ENCODE measurements at regions not wholly inside any gene's neighbourhood (a gene's known extent, or its start where the extent isn't known, plus 50 kb on each side); places are given as distances from the start of the nearest gene placed in this dataset.
A peak's percentile ranks its signal among the peaks of the same experiment; 100 is the strongest.

DNA sequence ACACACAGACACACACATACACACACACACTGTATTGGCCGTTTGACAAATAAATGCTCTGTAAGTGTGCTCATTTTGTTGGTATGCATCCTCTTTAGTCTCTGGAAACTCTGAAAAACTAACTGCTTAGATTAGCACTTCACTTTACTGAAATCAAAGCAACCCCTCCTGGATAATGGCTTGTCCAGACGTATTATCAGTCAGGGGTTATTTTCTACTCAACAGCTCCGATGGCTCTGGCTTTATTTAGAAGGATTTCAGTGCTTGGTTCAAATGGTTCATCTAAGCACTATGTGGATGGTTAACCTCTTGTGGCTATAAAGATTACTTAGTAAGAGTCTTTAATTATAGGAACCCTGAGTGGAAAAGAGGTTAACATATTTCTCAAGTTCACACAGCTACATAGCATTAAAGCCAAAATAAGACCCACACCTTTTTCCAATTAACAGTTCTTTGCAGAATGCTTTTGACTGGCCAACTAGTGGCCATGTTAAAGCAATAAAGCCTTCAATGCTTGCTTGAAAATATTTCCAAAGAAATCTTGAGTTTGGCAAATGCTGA is 516.1 kb upstream of the NAALADL2 start:
- Histone ChIP-seq H3K4me1 (peaks cover 0 to 2% (median 0%) of the 10 kb centered on the region in 9 donors), H3K36me3 (no peaks in the 10 kb centered on the region), H3K9me3 (no peaks in the 10 kb centered on the region), H3K27ac (no peak overlapping the region), H3K27me3 (no peaks in the 10 kb centered on the region), H3K4me3 (no peak overlapping the region)
- DNase-seq (no peak), ATAC-seq (peak in 1 of 8 donors; percentile 33)
- WGBS, 2 donors, result 18 to 24% methylated on average over 3 of the region's 3 CpGs
- TF ChIP-seq, protein P1, sequence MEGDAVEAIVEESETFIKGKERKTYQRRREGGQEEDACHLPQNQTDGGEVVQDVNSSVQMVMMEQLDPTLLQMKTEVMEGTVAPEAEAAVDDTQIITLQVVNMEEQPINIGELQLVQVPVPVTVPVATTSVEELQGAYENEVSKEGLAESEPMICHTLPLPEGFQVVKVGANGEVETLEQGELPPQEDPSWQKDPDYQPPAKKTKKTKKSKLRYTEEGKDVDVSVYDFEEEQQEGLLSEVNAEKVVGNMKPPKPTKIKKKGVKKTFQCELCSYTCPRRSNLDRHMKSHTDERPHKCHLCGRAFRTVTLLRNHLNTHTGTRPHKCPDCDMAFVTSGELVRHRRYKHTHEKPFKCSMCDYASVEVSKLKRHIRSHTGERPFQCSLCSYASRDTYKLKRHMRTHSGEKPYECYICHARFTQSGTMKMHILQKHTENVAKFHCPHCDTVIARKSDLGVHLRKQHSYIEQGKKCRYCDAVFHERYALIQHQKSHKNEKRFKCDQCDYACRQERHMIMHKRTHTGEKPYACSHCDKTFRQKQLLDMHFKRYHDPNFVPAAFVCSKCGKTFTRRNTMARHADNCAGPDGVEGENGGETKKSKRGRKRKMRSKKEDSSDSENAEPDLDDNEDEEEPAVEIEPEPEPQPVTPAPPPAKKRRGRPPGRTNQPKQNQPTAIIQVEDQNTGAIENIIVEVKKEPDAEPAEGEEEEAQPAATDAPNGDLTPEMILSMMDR (IDR thresholded peaks at IDR 0.05), result no peak
- intact Hi-C loops (cut with DNase I), result no loop called here

DNA sequence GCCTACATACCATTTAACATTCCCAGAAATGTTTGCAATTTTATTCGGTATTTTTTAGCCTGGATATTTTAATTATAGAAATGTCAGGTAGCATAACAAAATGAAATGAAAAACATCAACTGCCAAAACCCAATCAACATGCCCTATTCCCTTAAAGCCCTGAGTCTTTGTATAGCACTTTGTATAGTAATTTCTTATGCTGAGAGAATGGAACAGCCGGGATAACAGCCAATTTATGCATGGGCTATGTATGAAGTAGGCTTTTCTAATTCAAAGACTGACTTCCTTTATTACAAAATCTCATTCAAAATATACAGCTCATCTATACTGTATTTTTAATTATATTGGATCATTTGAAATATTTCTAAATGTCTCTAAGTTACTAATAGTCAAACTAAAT is 513.0 kb upstream of the NAALADL2 start:
- DNase-seq, result no peak
- Histone ChIP-seq H3K36me3 (no peaks in the 10 kb centered on the region), H3K4me3 (no peak overlapping the region), H3K4me1 (no peaks in the 10 kb centered on the region), H3K27ac (no peak overlapping the region), H3K9me3 (peaks cover 0 to 7% (median 0%) of the 10 kb centered on the region in 11 donors), H3K27me3 (no peaks in the 10 kb centered on the region)
- intact Hi-C loops (cut with DNase I), result no loop called here
- TF ChIP-seq, protein P1 (IDR thresholded peaks at IDR 0.05), result no peak
- WGBS, 2 donors, result 92 to 94% methylated on average over 2 of the region's 2 CpGs
- no peak for ATAC-seq

DNA sequence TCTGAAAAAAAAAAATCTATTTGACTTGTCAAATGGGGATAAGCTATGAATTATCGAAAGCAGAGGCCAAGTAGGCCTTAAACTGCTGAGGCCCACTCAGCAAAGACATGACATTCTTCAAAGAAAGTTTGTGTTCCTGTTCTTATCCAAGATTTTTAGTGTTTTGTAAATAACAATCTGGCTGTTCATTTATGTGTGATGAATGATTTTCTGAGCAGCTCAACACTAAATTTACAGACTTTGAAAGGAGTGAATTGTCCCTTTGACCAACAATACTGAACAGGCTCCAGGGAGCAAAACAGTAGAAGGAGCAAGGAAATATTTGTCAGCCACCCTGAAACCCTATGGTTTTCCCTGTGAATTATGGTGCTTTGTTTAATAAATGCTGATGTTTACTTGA is 512.6 kb upstream of the NAALADL2 start:
- no peaks in the 10 kb centered on the region for H3K27me3 ChIP-seq
- intact Hi-C loops (cut with DNase I), result no loop called here
- TF ChIP-seq, protein P1 (IDR thresholded peaks at IDR 0.05), result no peak
- no peaks in the 10 kb centered on the region for H3K4me1 ChIP-seq
- H3K36me3 ChIP-seq, result no peaks in the 10 kb centered on the region
- no peak overlapping the region for H3K4me3 ChIP-seq
- 77 to 95% methylated on average over 1 of the region's 1 CpG for WGBS, 2 donors
- DNase-seq (no peak), ATAC-seq (no peak)
- H3K27ac ChIP-seq, result no peak overlapping the region
- peaks cover 0 to 11% (median 0%) of the 10 kb centered on the region in 11 donors for H3K9me3 ChIP-seq

DNA sequence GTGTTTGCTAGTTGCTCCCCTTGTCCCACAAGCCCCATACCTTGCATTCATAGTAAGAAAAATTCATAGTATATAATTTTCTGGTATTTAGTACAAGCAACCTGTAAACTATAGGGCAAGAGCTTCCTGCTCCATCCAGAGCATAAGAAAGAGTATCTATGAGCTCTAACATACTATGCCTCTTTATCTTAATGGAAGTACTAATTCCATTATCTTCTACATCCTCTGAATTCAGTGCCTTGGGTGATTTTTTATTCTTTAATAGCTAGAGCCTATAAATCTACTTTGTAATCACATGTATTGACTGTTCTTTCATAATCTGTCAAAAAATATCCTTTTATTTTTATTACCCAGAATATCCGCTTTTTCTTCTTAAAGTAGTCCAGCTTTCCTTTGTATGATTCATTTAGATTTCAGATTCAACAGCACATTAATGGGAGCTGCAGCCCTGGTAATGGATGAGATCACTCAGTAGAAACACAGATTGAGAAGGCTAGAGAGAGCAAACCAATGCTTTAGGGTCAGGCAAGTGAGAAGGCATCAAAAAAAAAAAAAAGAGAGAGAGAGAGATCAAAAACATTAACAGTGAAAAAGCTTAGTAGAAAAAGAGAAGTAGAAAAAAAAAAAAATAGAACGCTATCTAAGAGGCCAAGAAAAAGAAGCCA is 511.5 kb upstream of the NAALADL2 start:
- H3K27ac ChIP-seq, result no peak overlapping the region
- no peak for ATAC-seq
- DNase-seq, result no peak
- no peaks in the 10 kb centered on the region for H3K27me3 ChIP-seq
- no peaks in the 10 kb centered on the region for H3K4me1 ChIP-seq
- TF ChIP-seq, protein P1 (IDR thresholded peaks at IDR 0.05), result no peak
- intact Hi-C loops (cut with DNase I), result no loop called here
- no peaks in the 10 kb centered on the region for H3K36me3 ChIP-seq
- no peak overlapping the region for H3K4me3 ChIP-seq
- peaks cover 0 to 15% (median 0%) of the 10 kb centered on the region in 11 donors for H3K9me3 ChIP-seq
- 97% methylated on average over 2 of the region's 2 CpGs for WGBS, 2 donors

All from heart right ventricle (tissue), 16 donors.